MM.1S (cell line): ENCODE measurements at regions not wholly inside any gene's neighbourhood (a gene's known extent, or its start where the extent isn't known, plus 50 kb on each side); places are given as distances from the start of the nearest gene placed in this dataset.

Source experiments
- DNase-seq: peaks from one replicate; pipeline ENCODE4 v3.0.0-alpha.2; 2015
- H2AFZ ChIP-seq: fragments of 300-600 bp; sonication (generic); 2 replicates; pipeline ENCODE4 v1.6.0; 2016; ENCODE audit warnings: antibody characterized with exemption, low read length
- H3F3A ChIP-seq: fragments of 300-600 bp; sonication (generic); 2 replicates; pipeline ENCODE4 v1.6.1; 2016; ENCODE audit warnings: mild to moderate bottlenecking, antibody characterized with exemption, low read length, moderate library complexity, mixed read lengths; ENCODE audit not compliant: insufficient read depth
- H3K27ac ChIP-seq: fragments of 300-600 bp; sonication (generic); 2 replicates; pipeline ENCODE4 v1.5.1; 2016; ENCODE audit warnings: mild to moderate bottlenecking, low read length
- H3K27me3 ChIP-seq: fragments of 300-600 bp; sonication (generic); replicated peaks from 2 replicates; pipeline ENCODE4 v1.6.0; 2016; ENCODE audit warnings: low read length; ENCODE audit not compliant: insufficient read depth
- H3K36me3 ChIP-seq: fragments of 300-600 bp; sonication (generic); replicated peaks from 2 replicates; pipeline ENCODE4 v1.6.1; 2016; ENCODE audit warnings: mild to moderate bottlenecking, low read length, mixed read lengths; ENCODE audit not compliant: insufficient read depth
- H3K4me1 ChIP-seq: fragments of 300-600 bp; sonication (generic); 2 replicates; pipeline ENCODE4 v1.6.1; 2016; ENCODE audit warnings: low read length, mixed read lengths
- H3K4me2 ChIP-seq: fragments of 300-600 bp; sonication (generic); 2 replicates; pipeline ENCODE4 v1.6.0; 2016; ENCODE audit warnings: low read depth, low read length
- H3K4me3 ChIP-seq: fragments of 300-600 bp; sonication (generic); 2 replicates; pipeline ENCODE4 v1.5.1; 2016; ENCODE audit warnings: low read length, mixed read lengths
- H3K79me2 ChIP-seq: fragments of 300-600 bp; sonication (generic); 2 replicates; pipeline ENCODE4 v1.6.1; 2016; ENCODE audit warnings: mixed run types, low read length, mixed read lengths
- H3K9ac ChIP-seq: fragments of 300-600 bp; sonication (generic); 2 replicates; pipeline ENCODE4 v1.6.1; 2016; ENCODE audit warnings: low read length, mixed read lengths
- H3K9me2 ChIP-seq: fragments of 300-600 bp; sonication (generic); replicated peaks from 2 replicates; pipeline ENCODE4 v1.6.1; 2016; ENCODE audit warnings: mild to moderate bottlenecking, low read length, mixed read lengths; ENCODE audit not compliant: insufficient read depth
- H3K9me3 ChIP-seq: fragments of 300-600 bp; sonication (generic); replicated peaks from 2 replicates; pipeline ENCODE4 v1.6.1; 2016; ENCODE audit warnings: mild to moderate bottlenecking, low read length, mixed read lengths; ENCODE audit not compliant: insufficient read depth
- H4K20me1 ChIP-seq: fragments of 300-600 bp; sonication (generic); 2 replicates; pipeline ENCODE4 v1.6.1; 2016; ENCODE audit warnings: mild to moderate bottlenecking, low read length, moderate library complexity, mixed read lengths; ENCODE audit not compliant: insufficient read depth
- EZH2 ChIP-seq: fragments of 300-600 bp; sonication (generic); optimal IDR thresholded peaks from 2 replicates; pipeline ENCODE3; 2017; ENCODE audit warnings: low read depth, mild to moderate bottlenecking, antibody characterized with exemption, low read length, mixed read lengths
- EZH2phosphoT487 ChIP-seq: fragments of 300-600 bp; sonication (generic); IDR thresholded peaks from 2 replicates; pipeline ENCODE4 v1.6.1; 2018; ENCODE audit warnings: antibody characterized with exemption, low read length
- TF ChIP-seq, protein P1 (sequence below): fragments of 300-600 bp; sonication (generic); IDR thresholded peaks from 2 replicates; pipeline ENCODE4 v1.5.1; 2016; ENCODE audit warnings: antibody characterized with exemption, low read length, mixed read lengths

DNA sequence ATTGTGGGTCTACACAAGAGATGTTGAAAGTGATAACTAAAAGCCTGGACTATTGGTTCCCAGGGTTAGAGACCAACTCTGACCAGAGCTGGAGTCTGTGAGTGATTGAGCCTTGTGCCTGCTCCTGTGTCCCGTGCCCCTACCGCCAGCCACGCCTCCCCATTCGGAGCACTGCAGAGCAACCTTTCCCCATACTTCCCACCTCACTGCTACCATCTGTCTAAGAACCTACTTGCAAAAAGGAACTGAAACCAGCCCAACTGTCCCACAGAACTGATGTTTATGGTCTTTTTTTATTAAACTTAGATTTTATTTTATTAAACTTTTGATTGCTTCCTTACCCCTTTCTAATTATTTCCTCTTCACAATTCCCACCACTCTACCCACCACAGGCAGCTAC lies 300.3 kb upstream of the MGAT5 start:
- H3F3A ChIP-seq = peaks cover 34% of the 10 kb centered on the region
- H3K27ac ChIP-seq = peak overlapping the region; percentile 95
- H3K4me1 ChIP-seq = peaks cover 59% of the 10 kb centered on the region
- H3K79me2 ChIP-seq = peaks cover 16% of the 10 kb centered on the region
- H4K20me1 ChIP-seq = no peaks in the 10 kb centered on the region
- no peak overlapping the region for H2AFZ ChIP-seq
- no peak for TF ChIP-seq EZH2
- no peak for TF ChIP-seq EZH2phosphoT487
- TF ChIP-seq, protein P1, sequence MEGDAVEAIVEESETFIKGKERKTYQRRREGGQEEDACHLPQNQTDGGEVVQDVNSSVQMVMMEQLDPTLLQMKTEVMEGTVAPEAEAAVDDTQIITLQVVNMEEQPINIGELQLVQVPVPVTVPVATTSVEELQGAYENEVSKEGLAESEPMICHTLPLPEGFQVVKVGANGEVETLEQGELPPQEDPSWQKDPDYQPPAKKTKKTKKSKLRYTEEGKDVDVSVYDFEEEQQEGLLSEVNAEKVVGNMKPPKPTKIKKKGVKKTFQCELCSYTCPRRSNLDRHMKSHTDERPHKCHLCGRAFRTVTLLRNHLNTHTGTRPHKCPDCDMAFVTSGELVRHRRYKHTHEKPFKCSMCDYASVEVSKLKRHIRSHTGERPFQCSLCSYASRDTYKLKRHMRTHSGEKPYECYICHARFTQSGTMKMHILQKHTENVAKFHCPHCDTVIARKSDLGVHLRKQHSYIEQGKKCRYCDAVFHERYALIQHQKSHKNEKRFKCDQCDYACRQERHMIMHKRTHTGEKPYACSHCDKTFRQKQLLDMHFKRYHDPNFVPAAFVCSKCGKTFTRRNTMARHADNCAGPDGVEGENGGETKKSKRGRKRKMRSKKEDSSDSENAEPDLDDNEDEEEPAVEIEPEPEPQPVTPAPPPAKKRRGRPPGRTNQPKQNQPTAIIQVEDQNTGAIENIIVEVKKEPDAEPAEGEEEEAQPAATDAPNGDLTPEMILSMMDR = no peak
- no peaks in the 10 kb centered on the region for H3K9me3 ChIP-seq
- DNase-seq = peak; percentile 84
- H3K9me2 ChIP-seq = no peaks in the 10 kb centered on the region
- H3K4me2 ChIP-seq = peak overlapping the region; percentile 92
- peak overlapping the region; percentile 76 for H3K9ac ChIP-seq
- H3K4me3 ChIP-seq = peak overlapping the region; percentile 57
- H3K36me3 ChIP-seq = no peaks in the 10 kb centered on the region
- H3K27me3 ChIP-seq = no peaks in the 10 kb centered on the region

DNA sequence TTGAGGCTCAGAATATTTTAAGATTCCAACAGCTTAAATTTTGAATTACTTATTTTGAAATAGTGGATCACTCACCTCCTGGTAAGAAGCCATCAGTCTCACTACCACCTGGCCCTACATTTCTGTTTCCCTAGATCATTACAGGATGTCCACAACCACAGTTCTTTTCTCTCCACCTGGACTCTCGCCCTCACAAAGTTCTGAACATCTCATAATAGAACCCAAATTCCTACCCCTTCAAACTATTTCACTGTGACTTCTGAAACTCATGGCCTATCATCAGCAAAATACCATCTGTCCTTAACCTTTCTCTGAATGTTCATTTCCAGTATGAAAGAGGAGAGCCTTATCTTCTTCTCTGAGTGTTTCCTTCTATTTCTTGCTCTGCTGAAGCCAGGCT lies 299.2 kb upstream of the MGAT5 start:
- H3K9ac ChIP-seq = peak overlapping the region; percentile 76
- peaks cover 50% of the 10 kb centered on the region for H3K4me1 ChIP-seq
- H4K20me1 ChIP-seq = no peaks in the 10 kb centered on the region
- DNase-seq = peak; percentile 88
- TF ChIP-seq EZH2 (no peak), EZH2phosphoT487 (no peak)
- H3K9me3 ChIP-seq = no peaks in the 10 kb centered on the region
- peaks cover 13% of the 10 kb centered on the region for H3K79me2 ChIP-seq
- H2AFZ ChIP-seq = no peak overlapping the region
- H3K4me2 ChIP-seq = peak overlapping the region; percentile 92
- H3K9me2 ChIP-seq = no peaks in the 10 kb centered on the region
- peak overlapping the region; percentile 57 for H3K4me3 ChIP-seq
- peak overlapping the region; percentile 95 for H3K27ac ChIP-seq
- no peaks in the 10 kb centered on the region for H3K36me3 ChIP-seq
- no peaks in the 10 kb centered on the region for H3K27me3 ChIP-seq
- peaks cover 34% of the 10 kb centered on the region for H3F3A ChIP-seq

DNA sequence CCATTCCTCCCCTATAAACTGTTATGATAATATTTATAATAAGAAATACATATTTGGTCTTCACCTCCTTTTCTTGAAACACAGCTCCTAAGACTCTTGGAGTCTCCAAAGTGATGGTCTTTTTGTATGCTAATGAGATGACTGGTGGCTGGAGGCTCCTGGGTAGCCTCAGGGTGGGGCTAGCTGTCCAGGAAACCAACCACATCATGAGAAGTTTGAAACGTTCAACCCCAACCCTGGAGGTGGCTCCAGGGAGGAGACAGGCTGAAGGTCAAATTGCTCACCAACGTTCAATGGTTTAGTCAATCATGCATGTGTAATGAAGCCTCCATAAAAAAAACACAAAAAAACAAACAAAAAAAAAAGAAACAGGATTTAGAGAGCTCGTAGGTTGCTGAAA lies 298.7 kb upstream of the MGAT5 start:
- DNase-seq = peak; percentile 84
- Histone ChIP-seq H3F3A (peaks cover 34% of the 10 kb centered on the region), H3K9ac (peak overlapping the region; percentile 76), H3K27me3 (no peaks in the 10 kb centered on the region), H3K4me1 (peaks cover 48% of the 10 kb centered on the region), H2AFZ (0 out of 2 replicates have a peak overlapping the region, but pooled peaks have one; percentile 8), H4K20me1 (no peaks in the 10 kb centered on the region), H3K79me2 (peaks cover 10% of the 10 kb centered on the region), H3K9me2 (no peaks in the 10 kb centered on the region), H3K4me3 (no peak overlapping the region), H3K4me2 (peak overlapping the region; percentile 92; the same call in 1 of the 2 replicates), H3K27ac (peak overlapping the region; percentile 95), H3K9me3 (no peaks in the 10 kb centered on the region), H3K36me3 (no peaks in the 10 kb centered on the region)
- TF ChIP-seq EZH2phosphoT487 = no peak
- TF ChIP-seq, protein P1 = peak; percentile 43

DNA sequence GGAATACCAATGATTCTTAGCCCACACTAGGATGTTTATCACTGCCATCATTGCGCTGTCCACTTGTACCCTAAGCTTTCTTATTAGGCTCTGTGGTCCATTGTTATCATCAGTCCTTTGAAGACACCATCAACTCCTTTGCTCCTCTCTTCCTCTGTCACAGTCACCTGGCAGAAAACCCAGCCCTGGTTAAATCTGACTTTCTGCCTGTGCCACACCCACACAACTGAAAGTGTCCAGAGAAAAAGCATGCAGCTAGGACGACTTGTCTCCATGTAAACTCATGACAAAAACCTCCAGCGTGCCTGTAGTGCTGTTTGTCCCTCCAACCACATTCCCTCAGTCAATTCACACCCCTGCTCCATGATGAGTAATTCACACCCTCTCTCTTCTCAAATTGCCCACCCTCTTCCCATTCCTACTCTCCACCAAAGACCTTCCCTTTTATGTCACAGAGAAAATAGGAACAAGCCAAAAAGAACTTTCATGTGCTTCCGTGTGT lies 297.4 kb upstream of the MGAT5 start:
- Histone ChIP-seq H3K27me3 (no peaks in the 10 kb centered on the region), H3F3A (peaks cover 34% of the 10 kb centered on the region), H3K36me3 (no peaks in the 10 kb centered on the region), H3K79me2 (peaks cover 6% of the 10 kb centered on the region), H3K9ac (no peak overlapping the region), H3K4me1 (peaks cover 38% of the 10 kb centered on the region), H3K4me2 (0 out of 2 replicates have a peak overlapping the region, but pooled peaks have one; percentile 3), H3K4me3 (no peak overlapping the region), H4K20me1 (no peaks in the 10 kb centered on the region), H3K27ac (no peak overlapping the region), H3K9me3 (no peaks in the 10 kb centered on the region), H2AFZ (no peak overlapping the region), H3K9me2 (no peaks in the 10 kb centered on the region)
- peak; percentile 25 for DNase-seq
- no peak for TF ChIP-seq EZH2phosphoT487
- TF ChIP-seq, protein P1 = no peak
- no peak for TF ChIP-seq EZH2
